ENCODE measurements at regions not wholly inside any gene's neighbourhood (a gene's known extent, or its start where the extent isn't known, plus 50 kb on each side); places are given as distances from the start of the nearest gene placed in this dataset.
"Not testable (repeated sequence)": the region's sequence is repeated elsewhere in the genome, so short reads cannot be mapped to it uniquely, and the experiment has no call there.

DNA sequence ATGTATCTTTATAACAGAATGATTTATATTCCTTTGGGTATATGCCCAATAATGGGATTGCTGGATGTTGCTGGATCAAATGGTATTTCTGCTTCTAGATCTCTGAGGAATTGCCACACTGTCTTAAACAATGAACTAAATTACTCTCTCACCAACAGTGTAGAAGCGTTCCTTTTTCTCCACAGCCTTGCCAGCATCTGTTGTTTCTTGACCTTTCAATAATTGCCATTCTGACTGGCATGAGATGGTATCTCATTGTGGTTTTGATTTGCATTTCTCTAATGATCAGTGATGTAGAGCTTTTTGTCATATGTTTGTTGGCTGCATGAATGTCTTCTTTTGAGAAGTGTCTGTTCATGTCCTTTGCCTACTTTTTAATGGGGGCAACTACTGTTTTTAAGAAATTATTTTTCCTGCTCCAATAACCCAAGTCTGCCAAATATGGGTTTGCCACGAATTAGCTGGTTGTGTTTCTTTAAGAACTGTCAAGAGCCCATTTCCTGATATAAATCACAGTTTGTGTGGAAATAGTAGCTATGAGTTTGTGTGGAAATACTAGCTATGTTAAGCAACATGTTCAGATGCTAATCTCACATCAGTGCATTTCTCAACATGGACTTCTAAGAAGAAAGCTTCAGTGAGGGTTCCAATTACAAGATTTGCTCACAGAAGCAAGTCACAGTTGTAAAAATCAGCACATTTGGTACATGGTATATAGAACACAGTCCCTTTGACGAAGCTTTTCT lies 259.4 kb downstream of the ANAPC1 start:
- 91 to 100% methylated on average over 2 to 3 of the region's 3 CpGs for WGBS, 2 experiments (ENCODE audit: insufficient coverage in 1 of 2, insufficient read length in 1 of 2)
- H3K4me3 Mint-ChIP-seq, result no peak overlapping the region
- no peak overlapping the region for H3K27ac ChIP-seq (ENCODE audit: low read depth, low read length)

DNA sequence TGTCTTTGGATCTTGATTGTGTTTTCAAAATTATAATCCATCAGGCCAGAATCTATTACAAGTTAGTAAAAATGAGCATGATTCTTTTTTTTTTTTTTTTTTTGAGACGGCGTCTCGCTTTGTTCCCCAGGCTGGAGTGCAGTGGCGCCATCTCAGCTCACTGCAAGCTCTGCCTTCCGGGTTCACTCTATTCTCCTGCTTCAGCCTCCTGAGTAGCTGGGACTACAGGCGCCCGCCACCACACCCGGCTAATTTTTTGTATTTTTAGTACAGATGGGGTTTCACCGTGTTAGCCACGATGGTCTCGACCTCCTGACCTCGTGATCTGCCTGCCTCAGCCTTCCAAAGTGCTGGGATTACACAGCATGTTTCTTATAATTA lies 258.8 kb downstream of the ANAPC1 start:
- not testable (repeated sequence) for H3K4me3 ChIP-seq (ENCODE audit: low read length); H3K27me3 Mint-ChIP-seq (ENCODE audit: insufficient read depth); H3K36me3 Mint-ChIP-seq (ENCODE audit: low read depth); H3K4me3 Mint-ChIP-seq; H3K27ac Mint-ChIP-seq; H3K9ac ChIP-seq (ENCODE audit: extremely low read depth, low read length, poor library complexity, severe bottlenecking); H3K4me1 Mint-ChIP-seq; H3K36me3 ChIP-seq (ENCODE audit: control insufficient read depth, insufficient read depth, low read length); H3K27me3 ChIP-seq (ENCODE audit: control insufficient read depth, insufficient read depth, low read length, poor library complexity, severe bottlenecking); H3K27ac ChIP-seq (ENCODE audit: low read depth, low read length); DNase-seq; H3K4me1 ChIP-seq (ENCODE audit: control insufficient read depth, insufficient read depth, low read length)
- 80 to 92% methylated on average over 7 to 12 of the region's 12 CpGs for WGBS, 2 experiments (ENCODE audit: insufficient coverage in 1 of 2, insufficient read length in 1 of 2)
- peaks cover 25% of the 10 kb centered on the region for H3K9me3 ChIP-seq (ENCODE audit: control insufficient read depth, low read length)
- peaks cover 22% of the 10 kb centered on the region for H3K9me3 Mint-ChIP-seq

More for the DNA sequence above, 259.4 kb downstream of the ANAPC1 start:
- Histone ChIP-seq H3K4me3 (ENCODE audit: low read length) (no peak overlapping the region), H3K36me3 (ENCODE audit: control insufficient read depth, insufficient read depth, low read length) (no peaks in the 10 kb centered on the region), H3K4me1 (ENCODE audit: control insufficient read depth, insufficient read depth, low read length) (no peaks in the 10 kb centered on the region), H3K9me3 (ENCODE audit: control insufficient read depth, low read length) (peaks cover 21% of the 10 kb centered on the region), H3K9ac (ENCODE audit: extremely low read depth, low read length, poor library complexity, severe bottlenecking) (no peak overlapping the region), H3K27me3 (ENCODE audit: control insufficient read depth, insufficient read depth, low read length, poor library complexity, severe bottlenecking) (no peaks in the 10 kb centered on the region)
- Mint-ChIP-seq H3K9me3 (peaks cover 16% of the 10 kb centered on the region), H3K27ac (no peak overlapping the region), H3K36me3 (ENCODE audit: low read depth) (peaks cover 3% of the 10 kb centered on the region), H3K4me1 (no peaks in the 10 kb centered on the region), H3K27me3 (ENCODE audit: insufficient read depth) (peaks cover 4% of the 10 kb centered on the region)
- TF ChIP-seq, protein P1, sequence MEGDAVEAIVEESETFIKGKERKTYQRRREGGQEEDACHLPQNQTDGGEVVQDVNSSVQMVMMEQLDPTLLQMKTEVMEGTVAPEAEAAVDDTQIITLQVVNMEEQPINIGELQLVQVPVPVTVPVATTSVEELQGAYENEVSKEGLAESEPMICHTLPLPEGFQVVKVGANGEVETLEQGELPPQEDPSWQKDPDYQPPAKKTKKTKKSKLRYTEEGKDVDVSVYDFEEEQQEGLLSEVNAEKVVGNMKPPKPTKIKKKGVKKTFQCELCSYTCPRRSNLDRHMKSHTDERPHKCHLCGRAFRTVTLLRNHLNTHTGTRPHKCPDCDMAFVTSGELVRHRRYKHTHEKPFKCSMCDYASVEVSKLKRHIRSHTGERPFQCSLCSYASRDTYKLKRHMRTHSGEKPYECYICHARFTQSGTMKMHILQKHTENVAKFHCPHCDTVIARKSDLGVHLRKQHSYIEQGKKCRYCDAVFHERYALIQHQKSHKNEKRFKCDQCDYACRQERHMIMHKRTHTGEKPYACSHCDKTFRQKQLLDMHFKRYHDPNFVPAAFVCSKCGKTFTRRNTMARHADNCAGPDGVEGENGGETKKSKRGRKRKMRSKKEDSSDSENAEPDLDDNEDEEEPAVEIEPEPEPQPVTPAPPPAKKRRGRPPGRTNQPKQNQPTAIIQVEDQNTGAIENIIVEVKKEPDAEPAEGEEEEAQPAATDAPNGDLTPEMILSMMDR (conservative IDR thresholded peaks at IDR 0.05), result no peak
- DNase-seq, result no peak

DNA sequence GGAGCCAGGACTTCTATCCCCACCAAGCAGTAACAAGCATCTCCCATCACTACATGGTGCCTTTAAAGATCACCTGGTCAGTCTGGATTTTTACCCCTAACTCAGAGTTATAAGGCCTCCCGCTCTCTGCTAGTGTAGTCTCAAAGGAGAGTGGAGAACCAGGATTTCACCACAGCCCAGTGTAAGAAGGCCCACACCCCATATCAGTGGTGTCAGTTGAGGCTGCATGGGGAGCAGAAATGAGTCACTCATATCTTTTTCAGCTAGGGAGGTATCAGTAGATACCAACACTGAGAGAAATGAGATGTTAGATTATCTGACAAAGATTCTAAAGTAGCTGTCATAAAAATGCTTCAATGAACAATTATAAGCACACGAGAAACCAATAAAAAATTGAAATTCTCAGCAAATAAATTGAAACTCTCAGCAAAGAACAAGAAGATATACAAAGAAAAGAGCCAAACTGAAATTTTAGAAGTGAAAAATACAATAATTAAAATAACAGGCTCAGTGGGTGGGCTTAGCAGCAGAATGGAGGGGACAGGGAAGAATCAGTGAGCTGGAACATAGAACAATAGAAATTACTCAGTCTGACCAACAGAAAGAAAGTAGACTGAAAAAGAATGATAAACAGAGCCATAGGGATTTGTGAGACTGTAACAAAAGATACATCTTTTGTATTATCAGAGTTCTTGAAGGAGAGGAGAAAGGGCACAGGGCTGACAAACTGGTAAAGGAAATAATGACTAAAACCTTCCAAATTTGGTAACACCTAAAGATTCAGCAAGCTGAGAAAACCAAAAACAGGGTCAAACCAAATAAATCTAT lies 257.7 kb downstream of the ANAPC1 start:
- H3K9me3 Mint-ChIP-seq, result peaks cover 27% of the 10 kb centered on the region
- 93 to 100% methylated on average over 1 to 2 of the region's 2 CpGs for WGBS, 2 experiments (ENCODE audit: insufficient coverage in 1 of 2, insufficient read length in 1 of 2)

More for the DNA sequence above, 257.7 kb downstream of the ANAPC1 start:
- H3K36me3 Mint-ChIP-seq (ENCODE audit: low read depth), result peaks cover 3% of the 10 kb centered on the region
- H3K4me3 Mint-ChIP-seq, result no peak overlapping the region
- no peak for DNase-seq
- TF ChIP-seq, protein P1 (conservative IDR thresholded peaks at IDR 0.05), result no peak
- no peaks in the 10 kb centered on the region for H3K36me3 ChIP-seq (ENCODE audit: control insufficient read depth, insufficient read depth, low read length)
- no peaks in the 10 kb centered on the region for H3K4me1 Mint-ChIP-seq
- H3K27me3 Mint-ChIP-seq (ENCODE audit: insufficient read depth), result peaks cover 4% of the 10 kb centered on the region
- peaks cover 25% of the 10 kb centered on the region for H3K9me3 ChIP-seq (ENCODE audit: control insufficient read depth, low read length)
- no peaks in the 10 kb centered on the region for H3K4me1 ChIP-seq (ENCODE audit: control insufficient read depth, insufficient read depth, low read length)
- no peaks in the 10 kb centered on the region for H3K27me3 ChIP-seq (ENCODE audit: control insufficient read depth, insufficient read depth, low read length, poor library complexity, severe bottlenecking)
- H3K9ac ChIP-seq (ENCODE audit: extremely low read depth, low read length, poor library complexity, severe bottlenecking), result no peak overlapping the region
- no peak overlapping the region for H3K4me3 ChIP-seq (ENCODE audit: low read length)
- H3K27ac ChIP-seq (ENCODE audit: low read depth, low read length), result no peak overlapping the region
- no peak overlapping the region for H3K27ac Mint-ChIP-seq
